ENCODE measurements at regions not wholly inside any gene's neighbourhood (a gene's known extent, or its start where the extent isn't known, plus 50 kb on each side); places are given as distances from the start of the nearest gene placed in this dataset.
"Not testable (repeated sequence)": the region's sequence is repeated elsewhere in the genome, so short reads cannot be mapped to it uniquely, and the experiment has no call there.

GRCh38 chr21:6053145-6053544 lies 4468.2 kb upstream of the TPTE start:
- TF ChIP-seq CTCF (IDR thresholded peaks at IDR 0.05; ENCODE audit: low read depth, low read length); EZH2phosphoT487 (IDR thresholded peaks at IDR 0.05; ENCODE audit: low read depth): not testable (repeated sequence)

Data from OCI-LY3 (cell line).